Mucosa of descending colon (tissue), 3 donors: ENCODE measurements at regions not wholly inside any gene's neighbourhood (a gene's known extent, or its start where the extent isn't known, plus 50 kb on each side); places are given as distances from the start of the nearest gene placed in this dataset.
"Not testable (repeated sequence)": the region's sequence is repeated elsewhere in the genome, so short reads cannot be mapped to it uniquely, and the experiment has no call there.

ENCODE experiments used
- ATAC-seq: fragments of 200-7000 bp; cut with Tn5 transposase; one replicate; pipeline ENCODE4 v1.9.1; 2020; ENCODE audit warnings: mild to moderate bottlenecking, moderate library complexity
- DNase-seq, 3 donors: peaks; one replicate each; pipeline ENCODE4 v3.0.0-alpha.2; 2020
- H3K36me3 ChIP-seq: fragments of 200-600 bp; one replicate; pipeline ENCODE4 v1.8.0; 2021; ENCODE audit warnings: low read depth, mild to moderate bottlenecking
- H3K4me1 ChIP-seq: fragments of 200-600 bp; one replicate; pipeline ENCODE4 v1.8.0; 2021; ENCODE audit warnings: low read depth, mild to moderate bottlenecking
- H3K4me3 ChIP-seq: fragments of 200-600 bp; one replicate; pipeline ENCODE4 v1.8.0; 2021; ENCODE audit warnings: mild to moderate bottlenecking
- H3K9me3 ChIP-seq: fragments of 200-600 bp; one replicate; pipeline ENCODE4 v1.8.0; 2021; ENCODE audit warnings: mild to moderate bottlenecking
- intact Hi-C, 2 donors: fragments of 100-400 bp; cut with DNase I in 1 of 2; cut with micrococcal nuclease in 1 of 2; formaldehyde crosslinking; loops; one replicate each; pipeline versions ENCODE4 v1.11.0 to v1.11.1; 2022; cut with DNase I, micrococcal nuclease
- TF ChIP-seq, protein P1 (sequence below): fragments of 200-600 bp; IDR thresholded peaks from one replicate; pipeline ENCODE4 v1.8.0; 2022; ENCODE audit warnings: antibody characterized with exemption, mild to moderate bottlenecking
- donor health status: DM: no; HTN: no; CAD: no; lungs with moderate emphysema.
- donor health status: DM: no; HTN: no; CAD: no.
- donor health status: DM: no; HTN: yes; CAD: no.

DNA sequence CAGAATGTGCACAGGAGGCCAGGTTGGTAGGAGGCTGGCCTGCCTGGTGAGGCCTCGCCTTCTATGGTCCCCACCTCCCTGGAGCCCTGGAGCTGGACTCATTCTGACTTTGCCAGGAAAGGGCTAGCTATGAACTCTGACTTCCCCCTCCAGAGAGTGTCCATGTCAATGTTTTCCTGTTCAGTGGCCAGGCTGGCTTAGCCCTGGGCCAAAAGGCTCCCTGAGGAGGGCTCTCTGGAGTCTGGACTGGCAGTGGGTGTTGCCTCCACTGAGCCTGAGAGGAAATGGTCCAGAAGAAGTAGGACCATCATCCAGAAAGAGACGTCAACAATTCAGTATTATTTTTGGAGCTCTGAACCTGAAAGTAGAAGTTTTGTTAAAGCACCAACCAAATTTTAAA is 178.7 kb downstream of the CHIC2 start:
- DNase-seq, result no peak
- TF ChIP-seq, protein P1, sequence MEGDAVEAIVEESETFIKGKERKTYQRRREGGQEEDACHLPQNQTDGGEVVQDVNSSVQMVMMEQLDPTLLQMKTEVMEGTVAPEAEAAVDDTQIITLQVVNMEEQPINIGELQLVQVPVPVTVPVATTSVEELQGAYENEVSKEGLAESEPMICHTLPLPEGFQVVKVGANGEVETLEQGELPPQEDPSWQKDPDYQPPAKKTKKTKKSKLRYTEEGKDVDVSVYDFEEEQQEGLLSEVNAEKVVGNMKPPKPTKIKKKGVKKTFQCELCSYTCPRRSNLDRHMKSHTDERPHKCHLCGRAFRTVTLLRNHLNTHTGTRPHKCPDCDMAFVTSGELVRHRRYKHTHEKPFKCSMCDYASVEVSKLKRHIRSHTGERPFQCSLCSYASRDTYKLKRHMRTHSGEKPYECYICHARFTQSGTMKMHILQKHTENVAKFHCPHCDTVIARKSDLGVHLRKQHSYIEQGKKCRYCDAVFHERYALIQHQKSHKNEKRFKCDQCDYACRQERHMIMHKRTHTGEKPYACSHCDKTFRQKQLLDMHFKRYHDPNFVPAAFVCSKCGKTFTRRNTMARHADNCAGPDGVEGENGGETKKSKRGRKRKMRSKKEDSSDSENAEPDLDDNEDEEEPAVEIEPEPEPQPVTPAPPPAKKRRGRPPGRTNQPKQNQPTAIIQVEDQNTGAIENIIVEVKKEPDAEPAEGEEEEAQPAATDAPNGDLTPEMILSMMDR, result no peak
- intact Hi-C loops, result no loop called here
- no peak overlapping the region for H3K4me3 ChIP-seq
- no peaks in the 10 kb centered on the region for H3K9me3 ChIP-seq
- no peaks in the 10 kb centered on the region for H3K36me3 ChIP-seq
- no peaks in the 10 kb centered on the region for H3K4me1 ChIP-seq
- ATAC-seq, result peak; percentile 16

DNA sequence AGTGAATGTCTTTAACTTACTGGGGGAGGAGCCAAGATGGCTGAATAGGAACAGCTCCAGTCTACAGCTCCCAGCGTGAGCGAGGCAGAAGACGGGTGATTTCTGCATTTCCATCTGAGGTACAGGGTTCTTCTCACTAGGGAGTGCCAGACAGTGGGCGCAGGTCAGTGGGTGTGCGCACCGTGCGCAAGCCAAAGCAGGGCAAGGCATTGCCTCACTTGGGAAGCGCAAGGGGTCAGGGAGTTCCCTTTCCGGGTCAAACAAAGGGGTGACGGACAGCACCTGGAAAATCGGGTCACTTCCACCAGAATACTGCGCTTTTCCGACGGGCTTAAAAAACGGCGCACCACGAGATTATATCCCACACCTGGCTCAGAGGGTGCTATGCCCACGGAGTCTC is 187.3 kb downstream of the CHIC2 start:
- H3K9me3 ChIP-seq, intact Hi-C loops, ATAC-seq, H3K4me1 ChIP-seq, H3K36me3 ChIP-seq, DNase-seq, H3K4me3 ChIP-seq: not testable (repeated sequence)

DNA sequence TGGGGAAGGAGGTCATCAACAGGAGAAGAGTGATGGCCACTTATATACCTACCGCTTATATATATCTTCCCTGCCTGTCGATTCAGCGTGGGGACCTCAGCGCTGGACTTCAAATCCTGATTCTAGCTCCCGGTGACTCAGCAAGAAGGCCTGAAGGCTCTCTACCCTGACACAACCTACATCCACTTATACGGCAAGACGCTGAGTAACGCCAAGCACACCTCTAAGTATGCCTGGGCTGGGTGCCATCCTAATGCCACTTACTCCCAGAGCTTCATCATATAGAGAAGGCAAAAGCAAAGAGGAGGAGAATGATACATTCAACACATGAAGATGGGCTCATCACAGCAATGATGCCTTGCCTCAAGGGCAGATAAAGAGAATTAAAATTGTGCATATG is 198.3 kb downstream of the CHIC2 start:
- H3K36me3 ChIP-seq, result no peaks in the 10 kb centered on the region
- no peak overlapping the region for H3K4me3 ChIP-seq
- H3K9me3 ChIP-seq, result no peaks in the 10 kb centered on the region
- DNase-seq (no peak), ATAC-seq (no peak)
- intact Hi-C loops, result no loop called here
- no peaks in the 10 kb centered on the region for H3K4me1 ChIP-seq
- TF ChIP-seq, protein P1, result no peak

DNA sequence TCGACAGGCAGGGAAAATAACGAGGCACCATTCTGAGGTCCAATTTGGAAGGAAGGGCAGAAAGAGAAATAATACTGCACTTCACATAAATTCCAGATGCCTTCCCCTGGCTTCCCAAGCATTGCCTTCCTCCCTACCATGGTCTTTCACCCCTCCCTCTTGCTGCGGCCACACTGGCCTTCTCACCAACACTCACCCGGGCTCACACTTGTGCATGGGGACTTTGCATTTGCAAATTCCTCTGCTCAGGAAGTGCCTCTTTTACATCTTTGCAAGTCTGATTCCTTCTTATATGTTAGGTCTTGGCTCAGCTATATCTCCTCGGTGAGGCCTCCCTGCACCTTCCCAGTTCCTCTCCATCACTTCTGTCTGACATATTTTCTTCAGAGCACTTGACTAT is 199.4 kb downstream of the CHIC2 start:
- DNase-seq (no peak), ATAC-seq (no peak)
- Histone ChIP-seq H3K36me3 (no peaks in the 10 kb centered on the region), H3K4me1 (no peaks in the 10 kb centered on the region), H3K9me3 (no peaks in the 10 kb centered on the region), H3K4me3 (no peak overlapping the region)
- intact Hi-C loops, result no loop called here
- TF ChIP-seq, protein P1, result no peak

DNA sequence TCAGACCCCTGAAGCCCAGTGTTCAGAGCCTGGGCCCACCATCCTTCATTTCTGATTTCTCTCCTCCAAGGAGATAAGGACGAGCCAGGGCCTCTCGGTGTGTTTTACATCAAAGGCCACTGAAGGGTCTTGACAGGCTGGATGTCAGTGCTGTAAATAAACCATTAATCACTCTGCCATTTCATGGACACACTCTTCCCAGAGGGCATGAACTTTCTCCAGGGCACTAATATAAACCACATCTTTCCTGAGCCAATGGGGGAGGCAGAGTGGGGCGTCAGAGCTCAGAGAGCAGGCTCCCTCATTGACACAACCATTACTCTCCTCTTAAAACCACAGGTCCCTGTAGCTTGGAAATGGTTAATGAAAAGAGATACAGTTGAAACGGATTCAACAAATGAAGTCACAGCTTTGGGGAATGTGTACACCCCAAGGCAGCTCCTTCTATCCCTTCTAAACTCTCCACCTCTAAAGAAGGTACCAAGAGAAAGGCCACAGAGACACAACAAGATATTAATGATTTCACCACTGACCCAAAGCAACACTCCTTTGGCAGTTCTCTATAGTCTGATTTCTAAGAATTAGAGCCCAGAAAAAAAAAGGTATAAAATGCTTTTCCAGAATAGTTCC is 200.6 kb downstream of the CHIC2 start:
- H3K4me3 ChIP-seq, result no peak overlapping the region
- intact Hi-C loops, result no loop called here
- TF ChIP-seq, protein P1, result no peak
- no peaks in the 10 kb centered on the region for H3K4me1 ChIP-seq
- no peaks in the 10 kb centered on the region for H3K9me3 ChIP-seq
- H3K36me3 ChIP-seq, result no peaks in the 10 kb centered on the region
- DNase-seq, result no peak
- ATAC-seq, result no peak

DNA sequence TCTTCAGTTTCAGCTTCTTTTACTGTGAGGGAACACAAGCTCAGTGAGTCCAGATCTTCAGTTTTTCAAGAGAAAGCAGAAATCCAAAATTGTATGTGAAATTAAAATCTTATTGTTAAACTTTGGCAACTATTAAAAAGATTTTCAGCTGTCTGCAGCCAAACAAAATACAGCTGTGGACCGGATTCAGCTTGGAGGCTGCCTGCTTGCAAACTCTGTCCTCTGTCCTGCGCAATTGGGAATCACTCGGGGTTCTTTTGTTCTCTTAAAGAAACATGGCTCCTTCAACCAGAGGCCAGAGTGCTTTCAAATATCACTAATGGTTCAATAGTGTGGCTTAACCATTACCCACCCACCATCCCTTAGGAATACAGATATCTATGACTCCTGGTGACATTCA is 201.2 kb downstream of the CHIC2 start:
- H3K9me3 ChIP-seq, result no peaks in the 10 kb centered on the region
- DNase-seq (no peak), ATAC-seq (no peak)
- intact Hi-C loops, result no loop called here
- H3K4me1 ChIP-seq, result no peaks in the 10 kb centered on the region
- TF ChIP-seq, protein P1, result no peak
- H3K4me3 ChIP-seq, result no peak overlapping the region
- H3K36me3 ChIP-seq, result no peaks in the 10 kb centered on the region
